ENCODE measurements at regions not wholly inside any gene's neighbourhood (a gene's known extent, or its start where the extent isn't known, plus 50 kb on each side); places are given as distances from the start of the nearest gene placed in this dataset.

- no peaks in the 10 kb centered on the region for H3K27me3 ChIP-seq (ENCODE audit: control insufficient read depth, insufficient read depth, low read length)
- H3K4me3 ChIP-seq (ENCODE audit: low read length): no peak overlapping the region
- peak overlapping the region; percentile 78 for H3K9ac ChIP-seq (ENCODE audit: low read depth, low read length)
- no peaks in the 10 kb centered on the region for H3K36me3 ChIP-seq (ENCODE audit: insufficient read depth, low read length)
- H3K9me3 ChIP-seq (replicated peaks; ENCODE audit: low read length): no peaks in the 10 kb centered on the region
- H3K4me2 ChIP-seq (ENCODE audit: low read length): peak overlapping the region; percentile 58
- peaks cover 60% of the 10 kb centered on the region for H3K4me1 ChIP-seq (ENCODE audit: control insufficient read depth, insufficient read depth, low read length)
Measured at GRCh38 chr9:16138561-16139491, 586.0 kb downstream of the CCDC171 start.

DNA sequence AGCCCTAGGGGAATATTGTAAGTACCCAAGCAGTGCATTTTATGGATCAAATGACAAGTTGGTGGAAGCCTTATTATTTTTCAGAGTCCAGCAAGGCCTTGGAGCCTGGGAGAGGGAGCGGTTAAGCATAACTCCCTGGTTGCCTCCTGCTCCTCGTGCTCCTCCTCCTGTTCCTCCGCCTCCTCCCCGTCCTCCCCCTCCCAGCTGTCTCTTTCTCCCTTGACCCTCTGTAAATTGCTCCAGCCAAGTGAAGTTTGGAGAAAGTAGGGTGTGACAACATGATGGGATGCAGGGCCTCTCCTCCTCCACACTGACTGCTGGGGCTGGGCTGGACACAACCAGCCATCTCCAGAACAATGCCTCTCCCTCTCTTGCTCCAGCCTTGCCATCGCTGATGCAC is 586.9 kb downstream of the CCDC171 start:
- no peaks in the 10 kb centered on the region for H3K9me3 ChIP-seq (replicated peaks; ENCODE audit: low read length)
- H3K9ac ChIP-seq (ENCODE audit: low read depth, low read length): peak overlapping the region; percentile 78
- H3K4me2 ChIP-seq (ENCODE audit: low read length): peak overlapping the region; percentile 58
- no peak overlapping the region for H3K4me3 ChIP-seq (ENCODE audit: low read length)
- no peaks in the 10 kb centered on the region for H3K36me3 ChIP-seq (ENCODE audit: insufficient read depth, low read length)
- peaks cover 69% of the 10 kb centered on the region for H3K4me1 ChIP-seq (ENCODE audit: control insufficient read depth, insufficient read depth, low read length)
- no peaks in the 10 kb centered on the region for H3K27me3 ChIP-seq (ENCODE audit: control insufficient read depth, insufficient read depth, low read length)

DNA sequence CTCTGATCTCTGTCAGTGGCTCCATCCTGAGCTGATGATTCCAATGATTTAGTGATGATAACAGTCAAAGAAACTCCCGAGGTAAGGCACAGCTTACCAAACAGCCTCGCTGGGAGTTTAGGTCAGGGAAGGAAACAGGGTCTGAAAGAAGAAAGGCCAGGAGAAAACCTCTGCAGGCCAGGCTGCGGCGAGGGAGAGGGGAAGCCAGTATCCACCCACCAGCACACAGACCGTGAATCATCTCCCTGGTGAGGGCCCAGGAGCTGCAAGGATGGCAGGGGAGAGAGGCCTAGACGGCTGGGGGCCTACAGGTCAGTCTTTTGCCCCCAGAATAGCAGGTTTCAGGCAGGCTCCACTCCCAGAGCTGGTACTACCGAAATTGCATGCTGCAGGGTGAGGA is 590.5 kb downstream of the CCDC171 start:
- Histone ChIP-seq H3K4me1 (ENCODE audit: control insufficient read depth, insufficient read depth, low read length) (peaks cover 50% of the 10 kb centered on the region), H3K4me3 (ENCODE audit: low read length) (no peak overlapping the region), H3K36me3 (ENCODE audit: insufficient read depth, low read length) (no peaks in the 10 kb centered on the region), H3K27me3 (ENCODE audit: control insufficient read depth, insufficient read depth, low read length) (no peaks in the 10 kb centered on the region), H3K9ac (ENCODE audit: low read depth, low read length) (peak overlapping the region; percentile 36), H3K4me2 (ENCODE audit: low read length) (no peak overlapping the region), H3K9me3 (replicated peaks; ENCODE audit: low read length) (no peaks in the 10 kb centered on the region)

GRCh38 chr9:16143947-16144890 is 591.4 kb downstream of the CCDC171 start:
- Histone ChIP-seq H3K27me3 (ENCODE audit: control insufficient read depth, insufficient read depth, low read length) (no peaks in the 10 kb centered on the region), H3K9ac (ENCODE audit: low read depth, low read length) (peak overlapping the region; percentile 37), H3K4me3 (ENCODE audit: low read length) (no peak overlapping the region), H3K4me2 (ENCODE audit: low read length) (peak overlapping the region; percentile 42), H3K36me3 (ENCODE audit: insufficient read depth, low read length) (no peaks in the 10 kb centered on the region), H3K4me1 (ENCODE audit: control insufficient read depth, insufficient read depth, low read length) (peaks cover 41% of the 10 kb centered on the region), H3K9me3 (replicated peaks; ENCODE audit: low read length) (no peaks in the 10 kb centered on the region)

DNA sequence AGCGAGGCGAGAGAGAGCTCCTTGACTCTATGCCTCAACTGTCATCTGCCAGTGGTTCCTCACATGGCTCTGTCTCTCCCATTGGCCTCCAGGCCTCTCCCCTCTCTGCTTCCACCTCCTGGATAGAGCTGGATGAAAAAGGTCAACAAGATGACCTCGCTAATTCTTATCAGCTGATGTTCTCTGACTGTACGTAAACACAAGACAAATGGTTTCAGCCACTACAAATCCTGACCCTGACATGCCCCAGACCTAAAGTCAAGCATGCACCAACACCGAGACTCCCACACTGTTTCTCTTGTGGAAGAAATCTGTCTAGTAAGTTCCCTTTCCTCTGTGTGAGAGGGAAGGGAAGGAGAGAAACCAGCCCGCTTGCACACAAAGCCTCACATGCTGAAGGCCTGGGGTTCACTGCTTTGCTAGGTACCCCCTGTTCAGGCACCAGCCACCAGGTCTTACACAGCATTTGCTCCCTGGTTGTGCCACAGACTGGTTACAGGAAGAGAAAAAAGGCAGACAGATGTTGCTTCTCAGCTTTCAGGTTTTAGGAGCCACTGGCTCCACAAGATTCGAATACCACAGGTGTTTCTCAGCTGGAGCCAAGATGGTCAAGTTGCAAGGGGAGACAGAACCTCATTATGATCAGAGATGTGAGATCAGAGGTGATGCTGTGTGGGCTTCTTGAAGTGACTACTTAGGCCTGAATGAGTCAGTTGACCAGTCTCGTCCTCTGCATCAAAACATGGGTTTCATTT is 592.5 kb downstream of the CCDC171 start:
- H3K4me2 ChIP-seq (ENCODE audit: low read length): no peak overlapping the region
- no peaks in the 10 kb centered on the region for H3K27me3 ChIP-seq (ENCODE audit: control insufficient read depth, insufficient read depth, low read length)
- no peaks in the 10 kb centered on the region for H3K9me3 ChIP-seq (replicated peaks; ENCODE audit: low read length)
- peaks cover 30% of the 10 kb centered on the region for H3K4me1 ChIP-seq (ENCODE audit: control insufficient read depth, insufficient read depth, low read length)
- H3K36me3 ChIP-seq (ENCODE audit: insufficient read depth, low read length): no peaks in the 10 kb centered on the region
- H3K4me3 ChIP-seq (ENCODE audit: low read length): no peak overlapping the region
- peak overlapping the region; percentile 37 for H3K9ac ChIP-seq (ENCODE audit: low read depth, low read length)

DNA sequence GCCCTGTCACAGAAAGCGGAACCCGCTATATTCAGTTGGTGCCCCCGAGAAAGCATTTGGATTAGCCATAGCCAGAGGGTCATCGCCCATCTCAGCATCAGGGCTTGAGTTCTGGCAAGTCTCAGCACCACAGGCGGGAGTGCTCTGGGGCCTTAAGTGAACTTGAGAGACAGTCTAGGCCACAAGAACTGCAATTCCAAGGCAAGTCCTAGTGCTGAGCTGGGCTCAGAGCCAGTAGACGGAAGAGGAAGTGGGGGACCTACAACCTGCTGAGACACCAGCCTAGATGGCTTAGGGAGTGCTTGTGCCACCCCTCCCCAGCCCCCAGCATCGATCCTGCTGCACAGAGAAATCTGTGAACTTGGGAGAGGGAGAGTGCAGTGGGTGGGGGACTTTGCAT is 594.9 kb downstream of the CCDC171 start:
- no peaks in the 10 kb centered on the region for H3K27me3 ChIP-seq (ENCODE audit: control insufficient read depth, insufficient read depth, low read length)
- H3K4me3 ChIP-seq (ENCODE audit: low read length): no peak overlapping the region
- H3K9ac ChIP-seq (ENCODE audit: low read depth, low read length): no peak overlapping the region
- H3K9me3 ChIP-seq (replicated peaks; ENCODE audit: low read length): no peaks in the 10 kb centered on the region
- no peak overlapping the region for H3K4me2 ChIP-seq (ENCODE audit: low read length)
- H3K36me3 ChIP-seq (ENCODE audit: insufficient read depth, low read length): no peaks in the 10 kb centered on the region
- H3K4me1 ChIP-seq (ENCODE audit: control insufficient read depth, insufficient read depth, low read length): peaks cover 25% of the 10 kb centered on the region

DNA sequence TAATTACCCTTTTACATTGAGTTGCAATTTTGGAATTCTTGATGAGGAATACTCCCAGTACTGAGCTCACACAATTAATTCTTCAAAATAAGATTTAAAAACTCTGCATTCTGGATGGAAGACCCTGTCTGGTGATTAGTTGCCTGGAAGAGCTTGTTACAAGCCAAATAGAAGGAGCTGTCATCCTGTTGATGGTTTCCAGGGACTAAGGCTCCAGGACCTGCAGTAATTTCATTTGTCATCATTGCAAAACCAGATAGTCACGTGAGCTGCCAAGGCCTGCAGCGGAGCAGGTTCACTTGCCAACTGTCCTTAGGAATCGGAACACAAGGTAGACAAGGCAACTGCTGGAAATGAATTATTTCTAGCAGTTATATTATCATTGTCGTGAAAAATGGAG is 597.7 kb downstream of the CCDC171 start:
- Histone ChIP-seq H3K9me3 (replicated peaks; ENCODE audit: low read length) (no peaks in the 10 kb centered on the region), H3K36me3 (ENCODE audit: insufficient read depth, low read length) (no peaks in the 10 kb centered on the region)

GRCh38 chr9:16150938-16151650 is 598.3 kb downstream of the CCDC171 start:
- Histone ChIP-seq H3K36me3 (ENCODE audit: insufficient read depth, low read length) (no peaks in the 10 kb centered on the region), H3K4me2 (ENCODE audit: low read length) (no peak overlapping the region), H3K4me3 (ENCODE audit: low read length) (no peak overlapping the region), H3K4me1 (ENCODE audit: control insufficient read depth, insufficient read depth, low read length) (no peaks in the 10 kb centered on the region), H3K27me3 (ENCODE audit: control insufficient read depth, insufficient read depth, low read length) (no peaks in the 10 kb centered on the region), H3K9ac (ENCODE audit: low read depth, low read length) (no peak overlapping the region), H3K9me3 (replicated peaks; ENCODE audit: low read length) (no peaks in the 10 kb centered on the region)

More for the DNA sequence above, 597.7 kb downstream of the CCDC171 start:
- peaks cover 1% of the 10 kb centered on the region for H3K4me1 ChIP-seq (ENCODE audit: control insufficient read depth, insufficient read depth, low read length)
- no peak overlapping the region for H3K9ac ChIP-seq (ENCODE audit: low read depth, low read length)
- H3K4me3 ChIP-seq (ENCODE audit: low read length): no peak overlapping the region
- no peaks in the 10 kb centered on the region for H3K27me3 ChIP-seq (ENCODE audit: control insufficient read depth, insufficient read depth, low read length)
- no peak overlapping the region for H3K4me2 ChIP-seq (ENCODE audit: low read length)

DNA sequence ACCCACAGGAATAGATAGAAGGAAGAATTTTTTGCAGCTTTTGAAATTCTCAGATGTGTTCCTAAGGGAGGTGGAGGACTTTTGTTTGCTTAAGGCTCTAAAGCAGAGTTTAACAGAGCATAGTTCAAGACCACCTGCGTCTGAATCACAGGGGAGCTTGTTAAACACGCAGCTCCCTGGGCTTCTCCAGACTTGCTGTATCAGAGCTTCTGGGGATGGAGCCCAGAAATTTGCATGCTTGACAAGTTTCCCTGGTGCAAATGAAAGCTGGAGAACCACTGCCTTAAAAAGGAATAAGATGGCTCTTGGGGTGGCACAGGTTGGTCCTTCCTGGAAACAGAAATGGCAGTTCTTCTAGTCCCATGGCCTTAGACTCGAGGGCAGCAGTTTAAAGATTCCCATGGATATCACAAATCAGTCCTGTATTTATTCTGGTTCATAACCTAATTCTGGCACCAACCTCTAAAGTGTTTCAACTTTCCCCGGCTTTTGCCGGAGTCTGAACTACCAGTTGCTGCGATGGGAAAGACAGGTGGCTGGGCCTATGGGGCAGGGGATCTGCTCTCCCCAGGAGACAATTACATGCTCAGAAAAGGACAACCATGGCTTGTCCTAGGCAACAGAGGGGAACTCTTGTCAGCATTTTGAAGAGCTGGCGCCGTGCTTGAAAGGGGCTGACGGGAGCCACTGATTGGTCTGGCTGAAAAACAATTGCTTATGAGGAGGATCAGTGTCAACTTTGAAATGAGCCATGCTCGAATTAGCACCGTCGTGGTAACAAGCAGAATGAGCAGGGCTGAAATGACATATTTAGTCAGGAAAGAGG is 599.6 kb downstream of the CCDC171 start:
- Histone ChIP-seq H3K4me2 (ENCODE audit: low read length) (no peak overlapping the region), H3K4me3 (ENCODE audit: low read length) (no peak overlapping the region), H3K36me3 (ENCODE audit: insufficient read depth, low read length) (no peaks in the 10 kb centered on the region), H3K9me3 (replicated peaks; ENCODE audit: low read length) (no peaks in the 10 kb centered on the region), H3K9ac (ENCODE audit: low read depth, low read length) (no peak overlapping the region), H3K27me3 (ENCODE audit: control insufficient read depth, insufficient read depth, low read length) (no peaks in the 10 kb centered on the region), H3K4me1 (ENCODE audit: control insufficient read depth, insufficient read depth, low read length) (no peaks in the 10 kb centered on the region)

- Histone ChIP-seq H3K27me3 (ENCODE audit: control insufficient read depth, insufficient read depth, low read length) (no peaks in the 10 kb centered on the region), H3K4me1 (ENCODE audit: control insufficient read depth, insufficient read depth, low read length) (no peaks in the 10 kb centered on the region), H3K4me2 (ENCODE audit: low read length) (no peak overlapping the region), H3K9ac (ENCODE audit: low read depth, low read length) (no peak overlapping the region), H3K9me3 (replicated peaks; ENCODE audit: low read length) (no peaks in the 10 kb centered on the region), H3K36me3 (ENCODE audit: insufficient read depth, low read length) (no peaks in the 10 kb centered on the region), H3K4me3 (ENCODE audit: low read length) (no peak overlapping the region)
Measured at GRCh38 chr9:16153221-16153620, 600.4 kb downstream of the CCDC171 start.
